Upper lobe of left lung (tissue), 4 donors: ENCODE measurements at regions not wholly inside any gene's neighbourhood (a gene's known extent, or its start where the extent isn't known, plus 50 kb on each side); places are given as distances from the start of the nearest gene placed in this dataset.

Experiments used
- CTCF ChIP-seq, 6 experiments: fragments of 450-650 bp in 4 of 6; fragments of 200-600 bp in 2 of 6; sonication (generic) in 2 of 6; IDR thresholded peaks; one replicate each; pipeline ENCODE4 v1.5.1; 2016 to 2019; ENCODE audit warnings: antibody characterized with exemption in 6 of 6
- EP300 ChIP-seq, 4 donors: sonication (generic); formaldehyde crosslinking; IDR thresholded peaks; one replicate each; pipeline ENCODE4 v1.5.1; 2017; ENCODE audit warnings: antibody characterized with exemption in 4 of 4, control low read depth in 2 of 4
- POLR2A ChIP-seq, 4 donors: fragments of 450-650 bp; IDR thresholded peaks; one replicate each; pipeline ENCODE4 v1.5.1; 2016 to 2017; ENCODE audit warnings: antibody characterized with exemption in 4 of 4, mild to moderate bottlenecking in 2 of 4
- POLR2AphosphoS5 ChIP-seq, 2 donors: sonication (generic); formaldehyde crosslinking; IDR thresholded peaks; one replicate each; pipeline ENCODE4 v1.5.1; 2017; ENCODE audit warnings: antibody characterized with exemption in 2 of 2

GRCh38 chr1:79326875-79327274 lies 320.3 kb upstream of the ADGRL4 start:
- TF ChIP-seq CTCF (IDR thresholded peaks at IDR 0.05), result no peak
- TF ChIP-seq EP300 (IDR thresholded peaks at IDR 0.05), result no peak
- TF ChIP-seq POLR2AphosphoS5 (IDR thresholded peaks at IDR 0.05), result no peak
- no peak for TF ChIP-seq POLR2A (IDR thresholded peaks at IDR 0.05)
